Prostate gland (tissue), 2 donors: ENCODE measurements at regions not wholly inside any gene's neighbourhood (a gene's known extent, or its start where the extent isn't known, plus 50 kb on each side); places are given as distances from the start of the nearest gene placed in this dataset.

Experiments
- CTCF ChIP-seq, 4 experiments: fragments of 200-600 bp in 2 of 4; fragments of 450-650 bp in 2 of 4; sonication (generic) in 2 of 4; IDR thresholded peaks; 1 replicate in 3 of 4; 2 replicates in 1 of 4; pipeline ENCODE4 v1.5.1; 2016 to 2019; ENCODE audit warnings: antibody characterized with exemption in 4 of 4, mild to moderate bottlenecking in 2 of 4, moderate library complexity in 2 of 4
- POLR2A ChIP-seq: fragments of 450-650 bp; IDR thresholded peaks from one replicate; pipeline ENCODE4 v1.6.1; 2016; ENCODE audit warnings: antibody characterized with exemption, mild to moderate bottlenecking
- POLR2AphosphoS5 ChIP-seq: sonication (generic); formaldehyde crosslinking; IDR thresholded peaks from one replicate; pipeline ENCODE4 v1.6.1; 2017; ENCODE audit warnings: antibody characterized with exemption

- no peak for TF ChIP-seq CTCF (IDR thresholded peaks at IDR 0.05)
- no peak for TF ChIP-seq POLR2AphosphoS5
- TF ChIP-seq POLR2A = no peak
These were observed 1586.6 kb downstream of the SI start for GRCh38 chr3:163491714-163492113.
